Naive thymus-derived CD8-positive, alpha-beta T cell (primary cell): ENCODE measurements at regions not wholly inside any gene's neighbourhood (a gene's known extent, or its start where the extent isn't known, plus 50 kb on each side); places are given as distances from the start of the nearest gene placed in this dataset.

Experiments used
- ATAC-seq, 2 donors: fragments of 150-1000 bp; cut with Tn5 transposase in 1 of 2; sonication (Bioruptor Pico), chemical (Tn5 transposase) in 1 of 2; 1 replicate in 1 of 2; 2 replicates in 1 of 2; pipeline ENCODE4 v1.10.0; 2021; ENCODE audit warnings: mild to moderate bottlenecking in 2 of 2, moderate library complexity in 2 of 2
- POLR2A ChIA-PET: fragments of 350-600 bp; sonication (Branson Sonifier 250); formaldehyde crosslinking; loops from one replicate; lab custom pipeline; 2021; ENCODE audit warnings: antibody characterized with exemption; lab: Charles Lee
- DNase-seq, 10 donors: peaks; one replicate each; pipeline versions ENCODE4 v3.0.0 to v3.0.0-alpha.2; 2020 to 2022
- H3K27ac Mint-ChIP-seq, 10 donors: one replicate each; pipeline ENCODE4 v1.8.0; 2020 to 2022; ENCODE audit warnings: mild to moderate bottlenecking in 10 of 10, mixed read lengths in 10 of 10, moderate library complexity in 4 of 10, inconsistent platforms in 1 of 10
- H3K27me3 Mint-ChIP-seq, 5 donors: one replicate each; pipeline ENCODE4 v1.8.0; 2021 to 2022; ENCODE audit warnings: mixed read lengths in 5 of 5
- H3K36me3 Mint-ChIP-seq, 3 donors: one replicate each; pipeline ENCODE4 v1.8.0; 2020 to 2022; ENCODE audit warnings: mixed read lengths in 3 of 3, mild to moderate bottlenecking in 2 of 3, inconsistent platforms in 1 of 3
- H3K4me1 Mint-ChIP-seq, 4 donors: one replicate each; pipeline ENCODE4 v1.8.0; 2021 to 2022; ENCODE audit warnings: mixed read lengths in 4 of 4
- H3K4me3 Mint-ChIP-seq, 10 donors: one replicate each; pipeline ENCODE4 v1.8.0; 2020 to 2022; ENCODE audit warnings: mild to moderate bottlenecking in 10 of 10, mixed read lengths in 10 of 10, moderate library complexity in 6 of 10, inconsistent platforms in 1 of 10
- H3K9me3 Mint-ChIP-seq, 9 donors: one replicate each; pipeline ENCODE4 v1.8.0; 2020 to 2022; ENCODE audit warnings: mixed read lengths in 9 of 9, mild to moderate bottlenecking in 3 of 9, inconsistent platforms in 1 of 9, moderate library complexity in 1 of 9

GRCh38 chr1:147811273-147811672 is 50.9 kb upstream of the GJA5 start:
- DNase-seq: no peak
- Mint-ChIP-seq H3K27me3 (peaks cover 0 to 4% (median 3%) of the 10 kb centered on the region in 5 donors), H3K9me3 (no peaks in the 10 kb centered on the region), H3K4me3 (no peak overlapping the region), H3K27ac (no peak overlapping the region), H3K36me3 (no peaks in the 10 kb centered on the region), H3K4me1 (no peaks in the 10 kb centered on the region)
- POLR2A ChIA-PET: no interaction called here
- no peak for ATAC-seq

DNA sequence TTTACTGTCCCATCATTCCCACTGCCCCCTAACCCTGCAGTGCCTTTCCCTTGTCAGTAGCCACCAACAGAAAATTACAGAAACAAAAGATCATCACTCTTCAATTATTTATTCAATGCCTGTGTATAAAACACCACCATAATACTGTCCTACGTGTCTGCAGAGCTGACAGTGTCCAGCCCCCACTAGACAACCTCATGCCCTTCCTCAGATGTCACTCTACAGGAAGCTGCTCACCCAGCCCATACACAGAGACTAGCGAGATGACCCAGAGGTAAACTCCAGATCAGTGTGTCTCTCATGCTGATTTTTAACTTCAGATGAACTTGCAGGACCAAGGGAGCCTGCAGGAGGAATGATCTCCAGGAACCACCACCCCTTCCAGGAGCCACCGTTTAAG is 51.3 kb upstream of the GJA5 start:
- H3K27ac Mint-ChIP-seq: no peak overlapping the region
- H3K9me3 Mint-ChIP-seq: no peaks in the 10 kb centered on the region
- H3K4me1 Mint-ChIP-seq: no peaks in the 10 kb centered on the region
- H3K4me3 Mint-ChIP-seq: no peak overlapping the region
- ATAC-seq (no peak), DNase-seq (no peak)
- no peaks in the 10 kb centered on the region for H3K36me3 Mint-ChIP-seq
- POLR2A ChIA-PET: no interaction called here
- peaks cover 0 to 4% (median 3%) of the 10 kb centered on the region in 5 donors for H3K27me3 Mint-ChIP-seq

GRCh38 chr1:147812799-147813198 is 52.4 kb upstream of the GJA5 start:
- POLR2A ChIA-PET: no interaction called here
- Mint-ChIP-seq H3K27ac (no peak overlapping the region), H3K4me1 (no peaks in the 10 kb centered on the region), H3K36me3 (no peaks in the 10 kb centered on the region), H3K27me3 (peaks cover 0 to 5% (median 3%) of the 10 kb centered on the region in 5 donors), H3K4me3 (no peak overlapping the region), H3K9me3 (no peaks in the 10 kb centered on the region)
- DNase-seq (no peak), ATAC-seq (no peak)

DNA sequence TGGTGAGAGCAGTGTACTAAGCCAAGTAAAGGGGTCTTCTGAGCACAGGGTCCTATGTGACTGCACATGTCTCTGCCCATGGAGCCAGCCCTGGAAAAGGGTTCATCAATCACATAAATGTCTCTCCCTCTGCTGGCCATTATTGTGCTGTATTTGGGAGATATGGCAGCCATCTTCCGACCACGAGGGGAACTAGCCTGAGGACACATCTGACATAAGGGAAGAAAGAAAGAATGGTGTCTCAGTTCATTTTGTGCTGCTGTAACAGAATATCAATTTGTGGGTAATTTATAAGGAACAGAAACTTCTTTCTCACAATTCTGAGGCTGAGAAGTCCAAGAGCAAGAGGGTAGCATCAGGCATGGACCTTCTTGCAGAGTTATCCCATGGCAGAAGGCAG is 55.1 kb upstream of the GJA5 start:
- H3K9me3 Mint-ChIP-seq: no peaks in the 10 kb centered on the region
- DNase-seq (no peak), ATAC-seq (no peak)
- no peaks in the 10 kb centered on the region for H3K4me1 Mint-ChIP-seq
- POLR2A ChIA-PET: no interaction called here
- H3K4me3 Mint-ChIP-seq: no peak overlapping the region
- H3K27ac Mint-ChIP-seq: no peak overlapping the region
- H3K36me3 Mint-ChIP-seq: no peaks in the 10 kb centered on the region
- H3K27me3 Mint-ChIP-seq: peaks cover 3 to 10% (median 4%) of the 10 kb centered on the region in 5 donors

- no peak overlapping the region for H3K4me3 Mint-ChIP-seq
- H3K27ac Mint-ChIP-seq: no peak overlapping the region
- DNase-seq (no peak), ATAC-seq (no peak)
- no peaks in the 10 kb centered on the region for H3K4me1 Mint-ChIP-seq
- POLR2A ChIA-PET: no interaction called here
- H3K9me3 Mint-ChIP-seq: no peaks in the 10 kb centered on the region
- H3K36me3 Mint-ChIP-seq: no peaks in the 10 kb centered on the region
- peaks cover 0 to 10% (median 3%) of the 10 kb centered on the region in 5 donors for H3K27me3 Mint-ChIP-seq
Observed at GRCh38 chr1:147820761-147821297, 60.4 kb upstream of the GJA5 start.

DNA sequence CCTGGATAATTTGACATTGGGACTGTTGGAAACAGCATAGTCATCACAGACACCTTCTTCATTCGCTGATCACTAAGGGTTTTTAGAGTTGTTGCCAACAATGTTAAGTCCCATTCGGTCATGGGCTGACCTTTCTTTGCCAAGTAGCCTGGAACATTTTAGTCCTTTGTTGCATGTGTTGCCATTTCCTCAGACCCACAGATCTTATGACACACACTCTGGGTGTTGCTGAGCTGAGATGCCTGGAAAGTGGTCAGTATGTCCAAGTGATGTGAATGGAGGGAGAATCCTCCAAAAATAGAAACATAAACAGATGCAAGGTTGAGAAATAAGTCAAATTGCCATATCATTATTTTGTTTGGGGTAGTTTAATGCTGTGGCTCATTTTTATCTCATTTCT is 61.5 kb upstream of the GJA5 start:
- no peak for DNase-seq
- no peak for ATAC-seq
- Mint-ChIP-seq H3K4me1 (no peaks in the 10 kb centered on the region), H3K9me3 (no peaks in the 10 kb centered on the region), H3K27me3 (peaks cover 0 to 10% (median 3%) of the 10 kb centered on the region in 5 donors), H3K4me3 (no peak overlapping the region), H3K36me3 (no peaks in the 10 kb centered on the region), H3K27ac (no peak overlapping the region)
- POLR2A ChIA-PET: no interaction called here

- Mint-ChIP-seq H3K4me1 (no peaks in the 10 kb centered on the region), H3K27ac (no peak overlapping the region), H3K9me3 (no peaks in the 10 kb centered on the region), H3K36me3 (no peaks in the 10 kb centered on the region), H3K4me3 (no peak overlapping the region), H3K27me3 (peaks cover 0 to 10% (median 2%) of the 10 kb centered on the region in 5 donors)
- ATAC-seq (no peak), DNase-seq (no peak)
- POLR2A ChIA-PET: no interaction called here
Observed at GRCh38 chr1:147822292-147822691, 61.9 kb upstream of the GJA5 start.

- Mint-ChIP-seq H3K4me3 (no peak overlapping the region), H3K36me3 (no peaks in the 10 kb centered on the region), H3K27me3 (peaks cover 0 to 7% (median 2%) of the 10 kb centered on the region in 5 donors), H3K4me1 (no peaks in the 10 kb centered on the region), H3K9me3 (peaks cover 0 to 2% (median 0%) of the 10 kb centered on the region in 9 donors), H3K27ac (peak overlapping the region in 1 of 10 donors; percentile 1)
- POLR2A ChIA-PET: no interaction called here
- ATAC-seq (no peak), DNase-seq (no peak)
Observed at GRCh38 chr1:147824001-147824400, 63.6 kb upstream of the GJA5 start.

DNA sequence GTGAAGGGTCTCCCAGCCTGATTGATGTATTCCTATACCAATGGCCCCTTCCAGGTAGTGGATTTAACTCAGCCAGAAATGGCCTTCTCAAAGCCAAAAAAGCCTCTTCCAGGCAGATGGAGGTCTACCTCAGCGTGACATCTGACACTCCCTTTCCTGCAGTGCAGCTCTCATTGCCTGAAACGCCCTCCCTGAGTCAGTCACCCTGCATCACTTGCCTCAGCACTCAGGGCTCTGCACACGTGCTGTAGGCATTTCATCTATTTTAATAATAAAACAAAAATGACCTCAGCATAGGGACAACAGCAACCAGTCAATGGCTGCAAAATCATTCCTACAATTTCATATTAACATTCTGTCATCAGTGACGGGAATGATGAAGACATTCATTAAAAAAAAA is 64.4 kb upstream of the GJA5 start:
- DNase-seq: no peak
- Mint-ChIP-seq H3K36me3 (no peaks in the 10 kb centered on the region), H3K4me3 (no peak overlapping the region), H3K4me1 (no peaks in the 10 kb centered on the region), H3K27me3 (peaks cover 0 to 2% (median 0%) of the 10 kb centered on the region in 5 donors), H3K27ac (no peak overlapping the region), H3K9me3 (peaks cover 0 to 2% (median 0%) of the 10 kb centered on the region in 9 donors)
- POLR2A ChIA-PET: no interaction called here
- no peak for ATAC-seq

DNA sequence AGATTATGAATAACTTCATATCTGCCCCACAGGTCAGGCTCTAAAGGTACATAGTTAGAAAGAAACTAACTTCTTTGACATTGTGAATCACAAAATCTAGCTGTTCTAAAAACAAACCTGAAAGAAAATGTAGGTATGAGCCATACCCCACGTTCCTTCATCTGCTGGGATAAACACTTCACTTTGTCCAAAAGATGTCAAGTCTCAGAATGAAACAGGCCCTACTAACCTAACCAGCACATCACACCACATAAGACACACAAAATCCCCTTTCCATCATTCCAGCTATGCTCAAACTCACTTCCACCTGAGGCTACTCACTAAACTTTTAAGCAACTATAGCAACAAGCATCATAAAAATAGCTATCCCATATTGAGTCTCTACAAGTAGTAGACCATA is 65.2 kb upstream of the GJA5 start:
- no peaks in the 10 kb centered on the region for H3K36me3 Mint-ChIP-seq
- DNase-seq (no peak), ATAC-seq (no peak)
- no peak overlapping the region for H3K27ac Mint-ChIP-seq
- no peaks in the 10 kb centered on the region for H3K4me1 Mint-ChIP-seq
- H3K9me3 Mint-ChIP-seq: peaks cover 0 to 2% (median 0%) of the 10 kb centered on the region in 9 donors
- peaks cover 0 to 2% (median 0%) of the 10 kb centered on the region in 5 donors for H3K27me3 Mint-ChIP-seq
- H3K4me3 Mint-ChIP-seq: no peak overlapping the region
- POLR2A ChIA-PET: no interaction called here

DNA sequence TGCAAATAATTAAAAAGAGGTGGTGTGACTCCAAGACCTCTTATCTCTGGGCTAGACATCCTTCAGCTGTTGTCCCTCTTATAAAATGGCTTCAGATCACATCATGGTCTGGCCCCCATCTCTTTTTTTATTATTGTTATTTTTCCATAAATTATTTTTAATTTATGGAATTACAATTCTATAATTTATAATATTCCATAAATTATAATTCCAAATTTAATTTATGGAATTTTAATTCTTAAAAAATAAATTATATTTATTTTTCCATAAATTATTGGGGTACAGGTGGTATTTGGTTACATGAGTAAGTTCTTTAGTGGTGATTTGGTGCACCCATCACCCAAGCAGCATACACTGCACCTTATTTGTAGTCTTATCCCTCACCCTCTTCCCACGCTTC is 65.9 kb upstream of the GJA5 start:
- peaks cover 0 to 2% (median 0%) of the 10 kb centered on the region in 5 donors for H3K27me3 Mint-ChIP-seq
- H3K36me3 Mint-ChIP-seq: no peaks in the 10 kb centered on the region
- POLR2A ChIA-PET: no interaction called here
- H3K4me3 Mint-ChIP-seq: no peak overlapping the region
- peaks cover 0 to 2% (median 0%) of the 10 kb centered on the region in 9 donors for H3K9me3 Mint-ChIP-seq
- ATAC-seq (no peak), DNase-seq (no peak)
- H3K27ac Mint-ChIP-seq: no peak overlapping the region
- no peaks in the 10 kb centered on the region for H3K4me1 Mint-ChIP-seq

DNA sequence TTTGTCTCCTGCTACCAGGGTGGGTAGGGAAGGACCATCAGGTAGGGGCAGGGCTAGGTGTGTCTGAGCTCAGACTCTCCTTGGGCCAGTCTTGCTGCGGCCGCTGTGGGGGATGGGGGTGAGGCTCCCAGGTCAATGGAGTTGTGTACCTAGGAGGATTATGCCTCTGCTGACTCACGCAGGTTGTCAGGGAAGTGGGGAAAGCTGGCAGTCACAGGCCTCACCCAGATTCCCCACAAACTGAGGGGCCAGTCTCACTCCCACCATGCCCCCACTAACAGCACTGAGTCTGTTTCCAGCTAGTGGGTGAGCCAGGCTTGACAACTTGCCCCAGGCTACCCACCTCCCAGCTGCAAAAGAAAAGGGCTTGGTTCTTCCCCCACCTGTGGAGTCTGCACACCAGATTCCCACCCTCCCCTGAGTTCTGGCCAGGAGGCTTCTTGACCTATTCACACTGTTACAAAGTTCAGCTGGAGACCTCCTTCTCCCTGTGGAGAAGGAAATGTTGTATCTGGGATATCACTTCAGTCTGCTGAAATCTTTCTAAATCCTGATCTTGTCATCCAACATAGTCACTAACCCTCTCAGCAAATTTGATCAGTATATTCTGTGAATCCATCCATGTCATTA is 69.2 kb upstream of the GJA8 start:
- DNase-seq: no peak
- no peaks in the 10 kb centered on the region for H3K9me3 Mint-ChIP-seq
- peaks cover 13 to 35% (median 22%) of the 10 kb centered on the region in 5 donors for H3K27me3 Mint-ChIP-seq
- H3K4me1 Mint-ChIP-seq: peaks cover 3 to 11% (median 5%) of the 10 kb centered on the region in 4 donors
- POLR2A ChIA-PET: no interaction called here
- no peak overlapping the region for H3K4me3 Mint-ChIP-seq
- no peaks in the 10 kb centered on the region for H3K36me3 Mint-ChIP-seq
- H3K27ac Mint-ChIP-seq: no peak overlapping the region
- no peak for ATAC-seq

- Mint-ChIP-seq H3K27ac (peak overlapping the region in 2 of 10 donors; percentile 10 to 41), H3K4me3 (no peak overlapping the region), H3K9me3 (no peaks in the 10 kb centered on the region), H3K4me1 (peaks cover 3 to 11% (median 5%) of the 10 kb centered on the region in 4 donors), H3K27me3 (peaks cover 13 to 35% (median 22%) of the 10 kb centered on the region in 5 donors), H3K36me3 (no peaks in the 10 kb centered on the region)
- ATAC-seq (peak in 1 of 2 donors; percentile 62), DNase-seq (peak in 1 of 10 donors; percentile 1)
- POLR2A ChIA-PET: no interaction called here
Observed at GRCh38 chr1:147834181-147834580, 68.4 kb upstream of the GJA8 start.

DNA sequence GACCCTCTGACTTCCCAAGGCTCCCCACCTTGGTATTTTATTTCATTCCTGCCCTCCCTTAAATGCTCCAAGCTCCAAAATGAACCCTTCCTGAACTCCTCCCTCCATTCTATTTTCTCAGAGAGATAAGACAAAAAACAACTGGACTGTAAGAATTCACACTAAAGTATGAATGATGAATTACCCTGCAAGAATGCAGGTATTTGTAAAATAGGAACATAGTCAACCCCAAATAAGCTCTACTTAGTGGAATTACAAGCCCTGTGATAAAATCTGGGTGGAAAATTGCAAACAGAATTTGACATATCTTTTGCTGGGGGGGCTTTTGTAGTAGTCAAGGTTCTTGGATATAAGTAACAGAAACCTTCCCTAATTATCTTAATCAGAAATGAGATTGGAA is 67.8 kb upstream of the GJA8 start:
- POLR2A ChIA-PET: no interaction called here
- DNase-seq (no peak), ATAC-seq (no peak)
- no peaks in the 10 kb centered on the region for H3K9me3 Mint-ChIP-seq
- H3K36me3 Mint-ChIP-seq: no peaks in the 10 kb centered on the region
- H3K4me1 Mint-ChIP-seq: peaks cover 3 to 11% (median 5%) of the 10 kb centered on the region in 4 donors
- H3K4me3 Mint-ChIP-seq: no peak overlapping the region
- no peak overlapping the region for H3K27ac Mint-ChIP-seq
- H3K27me3 Mint-ChIP-seq: peaks cover 11 to 35% (median 22%) of the 10 kb centered on the region in 5 donors
